MM.1S (cell line): ENCODE measurements at regions not wholly inside any gene's neighbourhood (a gene's known extent, or its start where the extent isn't known, plus 50 kb on each side); places are given as distances from the start of the nearest gene placed in this dataset.
"Not testable (repeated sequence)": the region's sequence is repeated elsewhere in the genome, so short reads cannot be mapped to it uniquely, and the experiment has no call there.

Experiments used
- CTCF ChIP-seq: fragments of 300-600 bp; sonication (generic); IDR thresholded peaks from 2 replicates; pipeline ENCODE4 v1.5.1; 2016; ENCODE audit warnings: antibody characterized with exemption, low read length, mixed read lengths
- EZH2 ChIP-seq: fragments of 300-600 bp; sonication (generic); optimal IDR thresholded peaks from 2 replicates; pipeline ENCODE3; 2017; ENCODE audit warnings: low read depth, mild to moderate bottlenecking, antibody characterized with exemption, low read length, mixed read lengths
- EZH2phosphoT487 ChIP-seq: fragments of 300-600 bp; sonication (generic); IDR thresholded peaks from 2 replicates; pipeline ENCODE4 v1.6.1; 2018; ENCODE audit warnings: antibody characterized with exemption, low read length

GRCh38 chr18:30788411-30788991, 254.0 kb downstream of the DSC3 start:
- TF ChIP-seq CTCF, EZH2, EZH2phosphoT487: not testable (repeated sequence)
